SK-N-MC (cell line): ENCODE measurements at regions not wholly inside any gene's neighbourhood (a gene's known extent, or its start where the extent isn't known, plus 50 kb on each side); places are given as distances from the start of the nearest gene placed in this dataset.

Source experiments
- DNase-seq: peaks from one replicate; pipeline ENCODE4 v3.0.0-alpha.2; 2011; ENCODE audit warnings: low read depth, low spot score
- H3K27ac ChIP-seq: fragments of 200-600 bp; sonication (generic); 2 replicates; pipeline ENCODE4 v1.5.1; 2016; ENCODE audit warnings: mixed run types
- H3K36me3 ChIP-seq: fragments of 200-600 bp; sonication (generic); 2 replicates; pipeline ENCODE4 v1.6.1; 2017; ENCODE audit warnings: antibody characterized with exemption, low read length, mixed read lengths; ENCODE audit not compliant: insufficient read depth
- H3K4me3 ChIP-seq: fragments of 200-600 bp; sonication (generic); 2 replicates; pipeline ENCODE4 v1.5.1; 2016
- H3K9ac ChIP-seq: fragments of 200-600 bp; sonication (generic); 2 replicates; pipeline ENCODE4 v1.8.0; 2017; ENCODE audit warnings: mixed run types, mixed read lengths; ENCODE audit not compliant: insufficient read length
- H3K9me3 ChIP-seq: fragments of 200-600 bp; sonication (generic); 2 replicates; pipeline ENCODE4 v1.6.1; 2017; ENCODE audit warnings: low read depth, mild to moderate bottlenecking, antibody characterized with exemption, low read length, moderate library complexity, mixed read lengths
- EZH2 ChIP-seq: fragments of 200-600 bp; sonication (generic); IDR thresholded peaks from one replicate; pipeline ENCODE4 v1.6.1; 2017; ENCODE audit warnings: antibody characterized with exemption
- FOXP2 ChIP-seq: optimal IDR thresholded peaks from 2 replicates; pipeline ENCODE3; 2011; ENCODE audit warnings: mild to moderate bottlenecking, moderate library complexity; ENCODE audit not compliant: insufficient read depth; ENCODE audit errors: extremely low read length, control extremely low read depth
- POLR2AphosphoS5 ChIP-seq: IDR thresholded peaks from 2 replicates; pipeline ENCODE4 v1.6.1; 2012; ENCODE audit warnings: mild to moderate bottlenecking, low read depth, low read length, borderline replicate concordance

GRCh38 chr12:115763376-115763775, 514.1 kb downstream of the MED13L start:
- Histone ChIP-seq H3K27ac (no peak overlapping the region), H3K4me3 (no peak overlapping the region), H3K9ac (no peak overlapping the region), H3K9me3 (no peaks in the 10 kb centered on the region), H3K36me3 (no peaks in the 10 kb centered on the region)
- no peak for DNase-seq
- TF ChIP-seq EZH2: no peak
- TF ChIP-seq POLR2AphosphoS5: no peak
- TF ChIP-seq FOXP2: no peak

- DNase-seq: no peak
- Histone ChIP-seq H3K27ac (no peak overlapping the region), H3K36me3 (no peaks in the 10 kb centered on the region), H3K9me3 (no peaks in the 10 kb centered on the region), H3K4me3 (no peak overlapping the region), H3K9ac (no peak overlapping the region)
- TF ChIP-seq POLR2AphosphoS5: no peak
- TF ChIP-seq FOXP2: no peak
- no peak for TF ChIP-seq EZH2
These were observed 514.6 kb downstream of the MED13L start for GRCh38 chr12:115762936-115763335.

GRCh38 chr12:115761784-115762183, 515.7 kb downstream of the MED13L start:
- TF ChIP-seq FOXP2: no peak
- TF ChIP-seq EZH2: no peak
- no peak for TF ChIP-seq POLR2AphosphoS5
- Histone ChIP-seq H3K36me3 (no peaks in the 10 kb centered on the region), H3K9ac (no peak overlapping the region), H3K27ac (no peak overlapping the region), H3K4me3 (no peak overlapping the region), H3K9me3 (no peaks in the 10 kb centered on the region)
- no peak for DNase-seq

GRCh38 chr12:115760231-115760630, 517.3 kb downstream of the MED13L start:
- no peaks in the 10 kb centered on the region for H3K9me3 ChIP-seq
- H3K27ac ChIP-seq: no peak overlapping the region
- no peak for TF ChIP-seq FOXP2
- no peaks in the 10 kb centered on the region for H3K36me3 ChIP-seq
- H3K4me3 ChIP-seq: no peak overlapping the region
- H3K9ac ChIP-seq: no peak overlapping the region
- no peak for DNase-seq

- no peaks in the 10 kb centered on the region for H3K9me3 ChIP-seq
- TF ChIP-seq FOXP2 (no peak), EZH2 (no peak), POLR2AphosphoS5 (no peak)
- DNase-seq: no peak
- no peaks in the 10 kb centered on the region for H3K36me3 ChIP-seq
- H3K27ac ChIP-seq: no peak overlapping the region
- no peak overlapping the region for H3K9ac ChIP-seq
- H3K4me3 ChIP-seq: no peak overlapping the region
These were observed 518.4 kb downstream of the MED13L start for GRCh38 chr12:115758877-115759620.

- no peaks in the 10 kb centered on the region for H3K36me3 ChIP-seq
- TF ChIP-seq FOXP2 (no peak), EZH2 (no peak), POLR2AphosphoS5 (no peak)
- H3K9me3 ChIP-seq: no peaks in the 10 kb centered on the region
- no peak overlapping the region for H3K27ac ChIP-seq
- no peak overlapping the region for H3K4me3 ChIP-seq
- DNase-seq: no peak
- no peak overlapping the region for H3K9ac ChIP-seq
These were observed 519.3 kb downstream of the MED13L start for GRCh38 chr12:115758183-115758582.

- Histone ChIP-seq H3K36me3 (no peaks in the 10 kb centered on the region), H3K9ac (no peak overlapping the region), H3K27ac (no peak overlapping the region), H3K4me3 (no peak overlapping the region), H3K9me3 (no peaks in the 10 kb centered on the region)
- TF ChIP-seq EZH2 (no peak), POLR2AphosphoS5 (no peak), FOXP2 (no peak)
- DNase-seq: no peak
These were observed 520.7 kb downstream of the MED13L start for GRCh38 chr12:115756804-115757203.

GRCh38 chr12:115756271-115756670, 521.2 kb downstream of the MED13L start:
- no peak overlapping the region for H3K27ac ChIP-seq

GRCh38 chr12:115755725-115756085, 521.8 kb downstream of the MED13L start:
- no peaks in the 10 kb centered on the region for H3K9me3 ChIP-seq
- no peaks in the 10 kb centered on the region for H3K36me3 ChIP-seq
- TF ChIP-seq FOXP2 (no peak), EZH2 (no peak), POLR2AphosphoS5 (no peak)
- DNase-seq: no peak
- H3K9ac ChIP-seq: no peak overlapping the region
- H3K4me3 ChIP-seq: no peak overlapping the region
- H3K27ac ChIP-seq: no peak overlapping the region

More at GRCh38 chr12:115756271-115756670, 521.2 kb downstream of the MED13L start:
- Histone ChIP-seq H3K36me3 (no peaks in the 10 kb centered on the region), H3K4me3 (no peak overlapping the region), H3K9ac (no peak overlapping the region), H3K9me3 (no peaks in the 10 kb centered on the region)
- no peak for DNase-seq
- TF ChIP-seq FOXP2 (no peak), EZH2 (no peak), POLR2AphosphoS5 (no peak)
